Adrenal gland (tissue), 5 donors: ENCODE measurements at regions not wholly inside any gene's neighbourhood (a gene's known extent, or its start where the extent isn't known, plus 50 kb on each side); places are given as distances from the start of the nearest gene placed in this dataset.

Source experiments
- CTCF ChIP-seq, 6 experiments: fragments of 450-650 bp in 4 of 6; fragments of 200-600 bp in 2 of 6; sonication (generic) in 1 of 6; IDR thresholded peaks; 1 replicate in 5 of 6; 2 replicates in 1 of 6; pipeline versions ENCODE4 v1.5.1 to v1.8.0; 2016 to 2021; ENCODE audit warnings: antibody characterized with exemption in 6 of 6, mild to moderate bottlenecking in 2 of 6, moderate library complexity in 1 of 6
- POLR2A ChIP-seq, 2 donors: fragments of 450-650 bp; IDR thresholded peaks; one replicate each; pipeline ENCODE4 v1.6.1; 2017; ENCODE audit warnings: antibody characterized with exemption in 2 of 2, mild to moderate bottlenecking in 2 of 2, moderate library complexity in 1 of 2
- donor health status: DM: no; HTN: no; CAD: no.

- TF ChIP-seq CTCF (IDR thresholded peaks at IDR 0.05): no peak
- TF ChIP-seq POLR2A (IDR thresholded peaks at IDR 0.05): no peak
Observed at GRCh38 chr4:98711526-98711925, 53.1 kb upstream of the TSPAN5 start.
